Upper lobe of left lung (tissue), 6 donors: ENCODE measurements at regions not wholly inside any gene's neighbourhood (a gene's known extent, or its start where the extent isn't known, plus 50 kb on each side); places are given as distances from the start of the nearest gene placed in this dataset.

Experiments used
- ATAC-seq, 2 donors: fragments of 200-7000 bp; cut with Tn5 transposase; one replicate each; pipeline ENCODE4 v1.9.1; 2022; ENCODE audit warnings: mild to moderate bottlenecking in 2 of 2, moderate library complexity in 2 of 2; ENCODE audit not compliant: low FRiP score in 2 of 2
- DNase-seq, 2 donors: peaks; one replicate each; pipeline ENCODE4 v3.0.0-alpha.2; 2019 to 2020
- H3K27ac ChIP-seq, 4 donors: fragments of 200-600 bp; sonication (generic); one replicate each; pipeline ENCODE4 v1.5.1; 2016 to 2019
- H3K27me3 ChIP-seq, 4 donors: fragments of 200-600 bp; sonication (generic); one replicate each; pipeline ENCODE4 v1.5.1; 2017 to 2019
- H3K36me3 ChIP-seq, 4 donors: fragments of 200-600 bp; sonication (generic); one replicate each; pipeline ENCODE4 v1.5.1; 2016 to 2019
- H3K4me1 ChIP-seq, 4 donors: fragments of 200-600 bp; sonication (generic); one replicate each; pipeline ENCODE4 v1.5.1; 2018 to 2019
- H3K4me3 ChIP-seq, 4 donors: fragments of 200-600 bp; sonication (generic); one replicate each; pipeline ENCODE4 v1.5.1; 2017 to 2019; ENCODE audit warnings: mild to moderate bottlenecking in 2 of 4, moderate library complexity in 1 of 4
- H3K9me3 ChIP-seq, 4 donors: fragments of 200-600 bp; sonication (generic); one replicate each; pipeline ENCODE4 v1.5.1; 2018 to 2019
- CTCF ChIP-seq, 6 experiments: fragments of 450-650 bp in 4 of 6; fragments of 200-600 bp in 2 of 6; sonication (generic) in 2 of 6; IDR thresholded peaks; one replicate each; pipeline ENCODE4 v1.5.1; 2016 to 2019; ENCODE audit warnings: antibody characterized with exemption in 6 of 6
- EP300 ChIP-seq, 4 donors: sonication (generic); formaldehyde crosslinking; IDR thresholded peaks; one replicate each; pipeline ENCODE4 v1.5.1; 2017; ENCODE audit warnings: antibody characterized with exemption in 4 of 4, control low read depth in 2 of 4
- POLR2A ChIP-seq, 4 donors: fragments of 450-650 bp; IDR thresholded peaks; one replicate each; pipeline ENCODE4 v1.5.1; 2016 to 2017; ENCODE audit warnings: antibody characterized with exemption in 4 of 4, mild to moderate bottlenecking in 2 of 4
- POLR2AphosphoS5 ChIP-seq, 2 donors: sonication (generic); formaldehyde crosslinking; IDR thresholded peaks; one replicate each; pipeline ENCODE4 v1.5.1; 2017; ENCODE audit warnings: antibody characterized with exemption in 2 of 2
- WGBS, 2 donors: methylation state at CpG; one replicate each; pipeline ENCODE4 v1.1.5; 2017 to 2018; 5-methylcytosine and 5-hydroxymethylcytosine counted together
- donor health status: DM: no; HTN: no; CAD: no; lungs with moderate emphysema.
- donor health status: DM: no; HTN: yes; CAD: no; lungs with severe emphysema.

- DNase-seq = no peak
- H3K27ac ChIP-seq = no peak overlapping the region
- 84 to 98% methylated on average over 4 of the region's 5 CpGs for WGBS, 2 donors
- H3K9me3 ChIP-seq = no peaks in the 10 kb centered on the region
- no peak for TF ChIP-seq POLR2A (IDR thresholded peaks at IDR 0.05)
- TF ChIP-seq POLR2AphosphoS5 (IDR thresholded peaks at IDR 0.05) = no peak
- TF ChIP-seq CTCF (IDR thresholded peaks at IDR 0.05) = no peak
- no peaks in the 10 kb centered on the region for H3K27me3 ChIP-seq
- no peak overlapping the region for H3K4me3 ChIP-seq
- ATAC-seq = no peak
- no peaks in the 10 kb centered on the region for H3K36me3 ChIP-seq
- peaks cover 3 to 16% (median 11%) of the 10 kb centered on the region in 4 donors for H3K4me1 ChIP-seq
These were observed 89.0 kb downstream of the SEMA4F start for GRCh38 chr2:74743039-74743438.

GRCh38 chr2:74743778-74744177 is 89.7 kb downstream of the SEMA4F start:
- Histone ChIP-seq H3K36me3 (no peaks in the 10 kb centered on the region), H3K4me1 (peaks cover 3 to 16% (median 11%) of the 10 kb centered on the region in 4 donors), H3K9me3 (no peaks in the 10 kb centered on the region), H3K27me3 (no peaks in the 10 kb centered on the region), H3K4me3 (no peak overlapping the region), H3K27ac (no peak overlapping the region)
- whole genome bisulfite sequencing, 2 donors = 80 to 85% methylated on average over 7 of the region's 7 CpGs
- DNase-seq = no peak
- TF ChIP-seq POLR2A (IDR thresholded peaks at IDR 0.05) (no peak), EP300 (IDR thresholded peaks at IDR 0.05) (no peak), POLR2AphosphoS5 (IDR thresholded peaks at IDR 0.05) (no peak), CTCF (IDR thresholded peaks at IDR 0.05) (no peak)
- ATAC-seq = no peak

- no peak overlapping the region for H3K27ac ChIP-seq
- no peaks in the 10 kb centered on the region for H3K27me3 ChIP-seq
- TF ChIP-seq EP300 (IDR thresholded peaks at IDR 0.05) (no peak), CTCF (IDR thresholded peaks at IDR 0.05) (no peak), POLR2AphosphoS5 (IDR thresholded peaks at IDR 0.05) (no peak), POLR2A (IDR thresholded peaks at IDR 0.05) (no peak)
- 49 to 76% methylated on average over 4 of the region's 4 CpGs for WGBS, 2 donors
- no peak overlapping the region for H3K4me3 ChIP-seq
- ATAC-seq (no peak), DNase-seq (no peak)
- no peaks in the 10 kb centered on the region for H3K9me3 ChIP-seq
- no peaks in the 10 kb centered on the region for H3K36me3 ChIP-seq
- H3K4me1 ChIP-seq = peaks cover 3 to 16% (median 11%) of the 10 kb centered on the region in 4 donors
These were observed 89.0 kb upstream of the HK2 start for GRCh38 chr2:74744731-74745515.

GRCh38 chr2:74745766-74746165 is 88.2 kb upstream of the HK2 start:
- Histone ChIP-seq H3K4me1 (peaks cover 3 to 10% (median 6%) of the 10 kb centered on the region in 4 donors), H3K36me3 (no peaks in the 10 kb centered on the region), H3K9me3 (no peaks in the 10 kb centered on the region), H3K27ac (no peak overlapping the region), H3K27me3 (no peaks in the 10 kb centered on the region), H3K4me3 (no peak overlapping the region)
- TF ChIP-seq CTCF (IDR thresholded peaks at IDR 0.05) (no peak), POLR2AphosphoS5 (IDR thresholded peaks at IDR 0.05) (no peak), EP300 (IDR thresholded peaks at IDR 0.05) (no peak), POLR2A (IDR thresholded peaks at IDR 0.05) (no peak)
- DNase-seq = no peak
- 81 to 87% methylated on average over 8 of the region's 8 CpGs for WGBS, 2 donors
- ATAC-seq = no peak

- WGBS, 2 donors = 86 to 100% methylated on average over 2 of the region's 2 CpGs
These were observed 87.4 kb upstream of the HK2 start for GRCh38 chr2:74746480-74746879.

More at GRCh38 chr2:74746480-74746879, 87.4 kb upstream of the HK2 start:
- Histone ChIP-seq H3K4me3 (no peak overlapping the region), H3K27ac (no peak overlapping the region), H3K36me3 (no peaks in the 10 kb centered on the region), H3K4me1 (peaks cover 0 to 3% (median 0%) of the 10 kb centered on the region in 4 donors), H3K27me3 (no peaks in the 10 kb centered on the region), H3K9me3 (no peaks in the 10 kb centered on the region)
- DNase-seq = no peak
- TF ChIP-seq EP300 (IDR thresholded peaks at IDR 0.05) (no peak), CTCF (IDR thresholded peaks at IDR 0.05) (no peak), POLR2A (IDR thresholded peaks at IDR 0.05) (no peak), POLR2AphosphoS5 (IDR thresholded peaks at IDR 0.05) (no peak)
- ATAC-seq = no peak
